Muscle layer of duodenum (tissue), 2 donors: ENCODE measurements at regions not wholly inside any gene's neighbourhood (a gene's known extent, or its start where the extent isn't known, plus 50 kb on each side); places are given as distances from the start of the nearest gene placed in this dataset.

Experiments
- H3K27ac ChIP-seq: one replicate; pipeline ENCODE4 v1.7.0; 2013; ENCODE audit warnings: mild to moderate bottlenecking, low read length
- H3K27me3 ChIP-seq: one replicate; pipeline ENCODE4 v1.7.0; 2013; ENCODE audit warnings: low read depth, mild to moderate bottlenecking, control low read depth, low read length
- H3K36me3 ChIP-seq, 2 donors: one replicate each; pipeline ENCODE4 v1.7.0; 2013; ENCODE audit warnings: low read length in 2 of 2, control low read depth in 1 of 2, mild to moderate bottlenecking in 1 of 2; ENCODE audit not compliant: insufficient read depth in 2 of 2, control insufficient read depth in 1 of 2
- H3K4me1 ChIP-seq, 2 donors: one replicate each; pipeline ENCODE4 v1.7.0; 2013; ENCODE audit warnings: low read length in 2 of 2, mild to moderate bottlenecking in 2 of 2, control low read depth in 1 of 2, moderate library complexity in 1 of 2; ENCODE audit not compliant: insufficient read depth in 2 of 2, control insufficient read depth in 1 of 2
- H3K4me3 ChIP-seq, 2 donors: one replicate each; pipeline ENCODE4 v1.7.0; 2013; ENCODE audit warnings: low read length in 2 of 2, low read depth in 1 of 2, mild to moderate bottlenecking in 1 of 2
- H3K9me3 ChIP-seq, 2 donors: one replicate each; pipeline ENCODE4 v1.7.0; 2013; ENCODE audit warnings: low read length in 2 of 2, control low read depth in 1 of 2, mild to moderate bottlenecking in 1 of 2; ENCODE audit not compliant: control insufficient read depth in 1 of 2
- donor health status: healthy.

DNA sequence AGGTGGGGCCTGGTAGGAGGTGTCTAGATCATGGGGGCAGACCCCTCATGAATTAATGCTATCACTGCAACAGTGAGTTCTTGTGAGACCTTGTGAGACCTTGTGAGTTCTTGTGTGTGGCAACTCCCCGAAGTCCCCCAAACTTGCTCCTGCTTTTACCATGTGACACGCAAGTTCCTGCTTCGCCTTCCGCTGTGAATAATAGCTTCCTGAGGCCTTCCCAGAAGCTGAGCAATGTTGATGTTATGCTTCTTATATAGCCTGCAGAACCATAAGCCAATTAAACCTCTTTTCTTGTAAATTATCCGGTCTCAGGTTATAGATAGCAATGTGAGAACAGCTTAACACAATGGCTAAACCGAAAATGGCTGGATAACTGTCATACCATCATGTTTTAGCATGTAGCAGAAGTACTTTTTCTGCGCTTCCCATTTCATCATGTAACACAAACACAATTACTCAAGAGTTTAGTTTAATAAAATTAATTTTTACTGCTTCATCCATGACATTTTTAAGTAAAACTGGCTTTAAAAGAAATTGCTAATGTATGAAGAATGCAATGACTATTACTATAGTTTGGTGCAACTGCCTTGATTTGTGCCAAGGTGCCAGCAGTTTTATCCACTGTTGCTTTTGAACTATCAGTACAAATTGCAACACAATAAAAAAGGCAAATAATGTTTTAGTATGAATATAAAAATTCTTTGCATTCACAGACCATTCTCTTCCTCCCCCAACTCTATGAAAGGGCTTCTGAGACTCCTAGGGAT lies 87.7 kb upstream of the TMEM168 start:
- H3K27ac ChIP-seq, result no peak overlapping the region
- H3K4me1 ChIP-seq, result peaks cover 0 to 3% of the 10 kb centered on the region in 2 donors
- no peaks in the 10 kb centered on the region for H3K9me3 ChIP-seq
- H3K36me3 ChIP-seq, result peaks cover 0 to 6% of the 10 kb centered on the region in 2 donors
- no peaks in the 10 kb centered on the region for H3K27me3 ChIP-seq
- H3K4me3 ChIP-seq, result no peak overlapping the region

DNA sequence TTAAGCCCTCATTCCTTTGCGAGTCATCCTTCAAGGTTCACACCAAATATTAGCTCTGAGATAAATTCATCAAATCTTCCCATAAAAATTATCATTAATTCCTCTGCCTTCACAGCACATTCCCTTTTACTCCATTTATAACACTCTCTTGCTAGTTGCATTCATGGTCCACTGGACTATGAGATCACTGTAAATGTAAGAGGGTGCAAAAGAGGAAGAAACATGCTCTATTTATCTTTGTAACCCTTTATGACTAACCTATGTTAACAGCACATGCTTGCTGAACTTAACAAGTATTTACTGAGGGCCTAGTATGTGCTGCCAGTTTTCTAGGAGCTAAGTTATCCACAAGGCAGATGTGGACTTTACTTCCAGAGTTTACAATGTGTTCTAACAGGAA lies 86.7 kb upstream of the TMEM168 start:
- Histone ChIP-seq H3K27me3 (no peaks in the 10 kb centered on the region), H3K36me3 (peaks cover 0 to 6% of the 10 kb centered on the region in 2 donors), H3K9me3 (no peaks in the 10 kb centered on the region), H3K27ac (no peak overlapping the region), H3K4me1 (no peaks in the 10 kb centered on the region), H3K4me3 (no peak overlapping the region)

- H3K4me3 ChIP-seq, result no peak overlapping the region
Measured at GRCh38 chr7:112874909-112875308, 84.7 kb upstream of the TMEM168 start.

GRCh38 chr7:112873831-112874553 lies 83.8 kb upstream of the TMEM168 start:
- Histone ChIP-seq H3K27ac (no peak overlapping the region), H3K4me3 (no peak overlapping the region), H3K36me3 (peaks cover 0 to 6% of the 10 kb centered on the region in 2 donors), H3K4me1 (no peaks in the 10 kb centered on the region), H3K27me3 (no peaks in the 10 kb centered on the region), H3K9me3 (no peaks in the 10 kb centered on the region)

More at GRCh38 chr7:112874909-112875308, 84.7 kb upstream of the TMEM168 start:
- Histone ChIP-seq H3K27ac (no peak overlapping the region), H3K9me3 (no peaks in the 10 kb centered on the region), H3K27me3 (no peaks in the 10 kb centered on the region), H3K36me3 (peaks cover 0 to 6% of the 10 kb centered on the region in 2 donors), H3K4me1 (no peaks in the 10 kb centered on the region)

- no peaks in the 10 kb centered on the region for H3K27me3 ChIP-seq
- H3K4me3 ChIP-seq, result no peak overlapping the region
- H3K36me3 ChIP-seq, result no peaks in the 10 kb centered on the region
- H3K27ac ChIP-seq, result no peak overlapping the region
- H3K4me1 ChIP-seq, result peaks cover 7 to 9% of the 10 kb centered on the region in 2 donors
- H3K9me3 ChIP-seq, result no peaks in the 10 kb centered on the region
Measured at GRCh38 chr7:112869111-112869774, 79.0 kb upstream of the TMEM168 start.

DNA sequence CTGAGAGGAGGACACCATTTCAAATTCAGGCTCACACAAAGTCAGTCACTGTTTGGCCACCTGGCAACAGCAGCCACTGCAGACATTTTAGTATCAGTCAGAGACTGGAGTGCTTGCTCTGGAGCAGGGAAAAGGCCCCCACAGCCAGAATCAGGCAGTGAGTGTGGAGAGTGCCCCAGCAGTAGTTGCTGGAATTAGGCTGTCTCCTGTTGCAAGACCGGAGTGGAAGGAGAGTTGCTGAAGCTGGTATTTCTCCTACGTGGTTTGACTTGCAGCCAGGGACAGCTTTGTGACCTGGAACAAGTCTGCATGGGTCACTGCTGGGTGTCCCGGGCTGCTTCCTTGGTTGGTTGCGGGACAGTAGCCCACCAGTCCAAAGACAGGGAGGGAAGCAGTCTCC lies 78.4 kb upstream of the TMEM168 start:
- H3K4me1 ChIP-seq, result peaks cover 7 to 9% of the 10 kb centered on the region in 2 donors
- no peak overlapping the region for H3K4me3 ChIP-seq
- no peaks in the 10 kb centered on the region for H3K36me3 ChIP-seq
- H3K27ac ChIP-seq, result no peak overlapping the region
- no peaks in the 10 kb centered on the region for H3K27me3 ChIP-seq
- H3K9me3 ChIP-seq, result no peaks in the 10 kb centered on the region

DNA sequence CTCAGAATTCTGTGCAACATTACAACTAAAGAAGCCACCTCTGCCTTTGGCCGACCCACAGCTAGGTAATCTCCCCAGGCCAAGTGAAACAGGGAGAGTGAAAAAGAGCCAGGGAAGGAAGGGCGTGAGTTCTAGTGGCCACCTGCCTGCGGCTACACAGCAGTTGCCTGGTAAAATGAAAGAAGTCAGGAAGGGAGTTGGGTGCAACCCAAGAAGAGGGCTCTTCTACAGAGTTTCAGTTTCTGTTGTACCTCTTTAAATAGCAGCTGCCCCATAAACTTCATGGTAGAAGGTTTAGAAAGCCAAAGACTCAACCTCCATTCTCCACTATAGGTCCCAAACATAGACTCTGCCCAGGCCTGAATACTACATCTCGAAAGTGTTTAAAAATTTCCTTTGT lies 76.2 kb upstream of the TMEM168 start:
- Histone ChIP-seq H3K9me3 (no peaks in the 10 kb centered on the region), H3K27me3 (no peaks in the 10 kb centered on the region), H3K27ac (no peak overlapping the region), H3K4me3 (no peak overlapping the region), H3K36me3 (no peaks in the 10 kb centered on the region), H3K4me1 (peaks cover 7 to 9% of the 10 kb centered on the region in 2 donors)

DNA sequence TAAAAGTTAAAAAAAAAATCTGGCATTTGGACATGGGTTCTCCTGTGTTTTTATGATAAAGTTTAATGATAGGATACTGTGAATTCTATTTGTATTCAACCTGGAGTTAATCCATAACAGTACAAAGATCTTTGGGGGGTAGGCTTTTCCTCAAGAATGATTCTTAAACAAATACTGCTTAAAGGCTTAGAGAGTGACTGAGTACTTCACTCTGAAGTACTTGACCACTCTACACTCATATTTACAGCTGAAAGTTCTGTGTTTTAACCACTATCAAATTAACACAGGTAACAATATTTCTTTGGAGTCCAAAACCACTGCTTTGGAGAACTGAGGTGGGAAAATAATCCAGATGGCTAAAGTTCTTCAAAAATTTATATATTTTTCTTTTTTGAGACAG lies 74.2 kb upstream of the TMEM168 start:
- H3K36me3 ChIP-seq, result no peaks in the 10 kb centered on the region

DNA sequence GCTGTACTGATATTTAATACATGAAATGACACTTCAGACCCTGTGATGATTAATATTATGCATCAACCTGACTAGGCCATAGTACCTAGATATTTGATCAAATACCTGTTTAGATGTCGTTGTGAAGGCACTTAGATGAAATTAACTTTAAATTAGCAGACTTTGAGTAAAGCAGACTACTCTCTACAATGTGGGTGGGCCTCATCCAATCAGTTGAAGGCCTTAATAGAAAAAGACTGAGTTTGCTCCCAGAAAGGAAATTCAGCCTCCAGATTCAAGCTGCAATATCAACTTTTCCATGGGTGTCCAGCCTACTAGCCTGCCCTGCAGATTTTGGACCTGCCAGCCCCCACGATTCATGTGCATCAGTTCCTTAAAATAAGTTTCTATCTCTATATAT lies 68.6 kb upstream of the TMEM168 start:
- Histone ChIP-seq H3K4me3 (no peak overlapping the region), H3K9me3 (no peaks in the 10 kb centered on the region), H3K27ac (no peak overlapping the region), H3K36me3 (peaks cover 0 to 4% of the 10 kb centered on the region in 2 donors), H3K27me3 (no peaks in the 10 kb centered on the region), H3K4me1 (no peaks in the 10 kb centered on the region)

More for the DNA sequence above, 74.2 kb upstream of the TMEM168 start:
- Histone ChIP-seq H3K4me3 (no peak overlapping the region), H3K9me3 (no peaks in the 10 kb centered on the region), H3K4me1 (peaks cover 7 to 9% of the 10 kb centered on the region in 2 donors), H3K27ac (no peak overlapping the region), H3K27me3 (no peaks in the 10 kb centered on the region)

DNA sequence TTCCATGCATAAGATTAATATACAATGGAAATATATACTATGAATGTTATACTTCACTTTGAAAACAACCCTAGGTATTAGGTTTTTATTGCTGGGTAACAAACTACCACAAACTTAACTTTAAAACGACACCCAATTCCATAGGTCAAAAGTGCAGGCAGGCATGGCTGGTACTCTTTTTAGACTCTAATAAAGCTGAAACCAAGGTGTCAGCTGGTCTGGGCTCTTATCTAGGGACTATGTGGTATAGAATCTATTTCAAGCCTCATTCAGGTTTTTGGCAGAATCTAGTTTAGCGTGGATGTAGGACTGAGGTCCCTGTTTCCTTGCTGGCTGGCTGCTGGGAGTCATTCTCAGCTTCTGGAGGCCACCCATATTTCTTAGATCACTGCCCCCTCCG lies 65.0 kb upstream of the TMEM168 start:
- Histone ChIP-seq H3K9me3 (no peaks in the 10 kb centered on the region), H3K27ac (no peak overlapping the region), H3K4me1 (no peaks in the 10 kb centered on the region), H3K36me3 (peaks cover 0 to 4% of the 10 kb centered on the region in 2 donors), H3K4me3 (no peak overlapping the region), H3K27me3 (no peaks in the 10 kb centered on the region)

- Histone ChIP-seq H3K36me3 (peaks cover 0 to 4% of the 10 kb centered on the region in 2 donors), H3K27me3 (no peaks in the 10 kb centered on the region), H3K9me3 (no peaks in the 10 kb centered on the region), H3K4me3 (no peak overlapping the region), H3K4me1 (no peaks in the 10 kb centered on the region), H3K27ac (no peak overlapping the region)
Measured at GRCh38 chr7:112854169-112854568, 64.0 kb upstream of the TMEM168 start.
